ENCODE measurements at regions not wholly inside any gene's neighbourhood (a gene's known extent, or its start where the extent isn't known, plus 50 kb on each side); places are given as distances from the start of the nearest gene placed in this dataset.
"Not testable (repeated sequence)": the region's sequence is repeated elsewhere in the genome, so short reads cannot be mapped to it uniquely, and the experiment has no call there.

DNA sequence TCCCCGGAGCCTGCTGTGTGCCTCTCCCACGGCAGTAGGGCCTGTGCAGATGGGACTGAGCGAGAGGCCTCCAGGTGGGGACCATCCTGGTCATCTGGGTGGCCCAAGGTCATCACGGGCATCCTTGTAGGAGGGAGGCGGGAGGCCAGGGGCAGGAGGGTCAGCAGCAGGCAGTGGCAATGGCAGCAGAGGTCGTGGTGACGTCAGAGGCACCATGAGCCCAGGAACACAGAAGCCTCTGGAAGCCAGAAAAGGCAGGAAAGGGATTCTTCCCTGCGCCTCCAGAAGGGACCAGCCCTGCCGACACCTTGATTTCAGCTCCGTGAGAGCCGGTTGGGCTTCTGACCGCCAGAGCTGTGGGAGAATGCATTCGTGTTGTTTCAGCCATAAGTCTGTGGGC is 190.3 kb downstream of the BANP start:
- Histone ChIP-seq H3K27me3 (ENCODE audit: insufficient read depth, low read length) (no peaks in the 10 kb centered on the region), H3K9me3 (ENCODE audit: insufficient read depth, low read depth, low read length) (peaks cover 8% of the 10 kb centered on the region), H3K4me2 (ENCODE audit: low read length) (no peak overlapping the region), H3K27ac (ENCODE audit: low read depth, low read length) (no peak overlapping the region), H3K4me3 (ENCODE audit: insufficient read depth, low read depth, low read length) (no peak overlapping the region), H2AFZ (ENCODE audit: low read depth, low read length) (no peak overlapping the region), H3K4me1 (ENCODE audit: insufficient read depth, low read length) (no peaks in the 10 kb centered on the region), H3K79me2 (ENCODE audit: insufficient read depth, low read length) (no peaks in the 10 kb centered on the region), H3K36me3 (ENCODE audit: insufficient read depth, low read length) (no peaks in the 10 kb centered on the region), H4K20me1 (ENCODE audit: insufficient read depth, low read length) (no peaks in the 10 kb centered on the region), H3K9ac (ENCODE audit: low read length) (no peak overlapping the region)
- Mint-ChIP-seq H3K27ac (ENCODE audit: unreplicated experiment) (no peak overlapping the region), H3K4me1 (ENCODE audit: low read depth, unreplicated experiment) (no peaks in the 10 kb centered on the region), H3K9me3 (ENCODE audit: unreplicated experiment) (peaks cover 18% of the 10 kb centered on the region), H3K27me3 (ENCODE audit: low read depth, unreplicated experiment) (peaks cover 10% of the 10 kb centered on the region), H3K36me3 (ENCODE audit: low read depth, unreplicated experiment) (peaks cover 4% of the 10 kb centered on the region), H3K4me3 (ENCODE audit: unreplicated experiment) (no peak overlapping the region)
- DNase-seq (ENCODE audit: low read depth) (no peak), FAIRE-seq (no peak)
- TF ChIP-seq EZH2 (IDR thresholded peaks at IDR 0.05; ENCODE audit: insufficient read depth, low read length), result no peak

DNA sequence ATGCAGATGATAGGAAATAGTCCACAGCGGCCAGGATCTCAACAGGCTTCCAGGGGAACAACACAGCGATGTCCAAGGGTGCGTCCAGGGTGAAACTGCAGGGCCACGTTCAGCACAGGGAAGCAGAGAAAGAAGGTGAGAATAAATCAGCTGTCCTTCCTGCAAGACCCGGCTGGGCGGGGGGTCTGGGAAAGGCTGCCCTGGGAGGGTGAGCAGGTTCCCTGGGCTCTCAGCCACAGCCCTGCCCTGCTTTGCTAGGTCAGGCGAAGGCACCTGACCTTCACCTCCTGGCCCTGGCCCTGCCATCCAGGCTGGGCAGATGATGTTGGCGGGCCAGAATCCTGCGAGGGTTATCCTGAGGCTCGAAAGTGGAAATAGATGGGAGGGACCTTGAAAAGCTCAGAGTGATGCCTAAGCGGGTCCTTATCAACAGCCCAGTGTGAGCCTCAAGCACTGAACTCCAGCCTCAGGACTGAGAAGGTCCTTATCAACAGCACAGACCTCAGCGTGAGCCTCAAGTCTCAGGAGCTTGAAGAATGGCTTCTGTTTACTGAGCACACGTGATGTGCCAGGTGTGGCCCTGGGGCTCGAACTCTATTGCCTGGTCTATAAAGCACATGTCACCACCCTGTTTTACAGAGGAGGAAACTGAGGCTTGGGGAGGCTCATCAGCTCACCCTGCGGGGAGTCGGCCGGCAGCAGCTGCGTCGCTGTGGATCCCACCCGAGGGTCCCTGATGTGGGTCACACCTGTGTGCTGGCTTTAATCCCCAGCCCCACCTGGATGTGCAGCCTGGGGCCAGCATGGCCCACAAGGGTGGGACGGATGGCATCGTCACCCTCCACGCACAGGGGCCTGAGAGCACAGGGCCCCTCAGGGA is 191.1 kb downstream of the BANP start:
- not testable (repeated sequence) for H3K4me1 ChIP-seq (ENCODE audit: insufficient read depth, low read length); H3K4me2 ChIP-seq (ENCODE audit: low read length); H3K4me3 Mint-ChIP-seq (ENCODE audit: unreplicated experiment); H4K20me1 ChIP-seq (ENCODE audit: insufficient read depth, low read length); H3K4me3 ChIP-seq (ENCODE audit: insufficient read depth, low read depth, low read length); H3K27me3 ChIP-seq (ENCODE audit: insufficient read depth, low read length); H3K36me3 ChIP-seq (ENCODE audit: insufficient read depth, low read length); H3K4me1 Mint-ChIP-seq (ENCODE audit: low read depth, unreplicated experiment); H2AFZ ChIP-seq (ENCODE audit: low read depth, low read length); H3K9me3 ChIP-seq (ENCODE audit: insufficient read depth, low read depth, low read length); H3K79me2 ChIP-seq (ENCODE audit: insufficient read depth, low read length); H3K36me3 Mint-ChIP-seq (ENCODE audit: low read depth, unreplicated experiment); H3K9ac ChIP-seq (ENCODE audit: low read length); H3K27ac ChIP-seq (ENCODE audit: low read depth, low read length); DNase-seq (ENCODE audit: low read depth); H3K27ac Mint-ChIP-seq (ENCODE audit: unreplicated experiment); FAIRE-seq
- Mint-ChIP-seq H3K27me3 (ENCODE audit: low read depth, unreplicated experiment) (peaks cover 10% of the 10 kb centered on the region), H3K9me3 (ENCODE audit: unreplicated experiment) (peaks cover 18% of the 10 kb centered on the region)

DNA sequence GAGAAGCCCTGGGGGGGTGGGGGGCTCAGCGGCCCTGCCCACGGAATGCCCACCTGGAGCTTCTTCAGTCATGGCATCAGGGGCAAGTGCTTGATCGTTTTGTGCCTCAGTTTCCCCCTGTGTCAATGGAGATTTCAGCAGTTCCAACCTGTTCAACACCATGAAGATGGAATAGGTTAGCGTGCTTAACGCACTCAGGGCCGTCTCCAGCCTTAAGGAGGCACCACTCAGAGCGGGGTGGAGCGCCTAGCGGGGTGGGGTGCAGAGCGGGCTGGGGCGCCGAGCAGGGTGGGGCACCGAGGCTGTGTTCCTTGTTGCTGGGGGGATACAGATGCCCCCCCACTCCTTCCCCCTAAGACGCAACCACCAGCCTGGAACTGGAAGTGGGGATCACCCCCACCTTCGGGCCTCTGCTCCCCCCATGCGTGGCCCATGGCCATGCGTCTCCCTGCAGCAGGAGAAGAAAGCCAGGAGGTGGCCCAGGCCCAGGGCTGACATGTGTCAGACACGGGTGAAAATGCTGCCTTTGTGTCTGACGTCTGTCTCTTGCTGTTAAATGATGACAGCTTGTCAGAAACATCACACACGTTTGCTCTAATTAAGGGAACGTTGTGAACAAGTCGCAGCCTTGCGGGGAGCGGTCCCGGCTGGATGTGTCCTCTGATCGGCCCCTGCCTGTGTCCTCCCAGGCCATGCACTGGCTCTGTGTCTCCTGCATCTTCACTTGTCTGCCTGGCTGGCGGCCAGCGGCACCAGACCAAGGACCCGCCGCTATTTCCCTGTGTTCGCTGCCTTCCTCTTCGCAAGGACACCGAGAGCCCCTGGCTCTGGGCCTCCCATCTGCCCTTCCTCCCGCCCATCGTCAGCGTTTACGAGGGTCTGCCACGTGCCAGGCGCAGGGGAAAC is 192.1 kb downstream of the BANP start:
- DNase-seq (ENCODE audit: low read depth); H3K27me3 ChIP-seq (ENCODE audit: insufficient read depth, low read length); H3K36me3 Mint-ChIP-seq (ENCODE audit: low read depth, unreplicated experiment); FAIRE-seq; H3K9ac ChIP-seq (ENCODE audit: low read length); H3K36me3 ChIP-seq (ENCODE audit: insufficient read depth, low read length); H3K4me1 Mint-ChIP-seq (ENCODE audit: low read depth, unreplicated experiment); H3K27ac ChIP-seq (ENCODE audit: low read depth, low read length); H3K79me2 ChIP-seq (ENCODE audit: insufficient read depth, low read length); H4K20me1 ChIP-seq (ENCODE audit: insufficient read depth, low read length); H3K9me3 ChIP-seq (ENCODE audit: insufficient read depth, low read depth, low read length); H3K4me3 ChIP-seq (ENCODE audit: insufficient read depth, low read depth, low read length); H3K4me2 ChIP-seq (ENCODE audit: low read length); H3K4me3 Mint-ChIP-seq (ENCODE audit: unreplicated experiment); H3K4me1 ChIP-seq (ENCODE audit: insufficient read depth, low read length); H2AFZ ChIP-seq (ENCODE audit: low read depth, low read length); H3K27ac Mint-ChIP-seq (ENCODE audit: unreplicated experiment): not testable (repeated sequence)
- H3K27me3 Mint-ChIP-seq (ENCODE audit: low read depth, unreplicated experiment), result peaks cover 11% of the 10 kb centered on the region
- peaks cover 14% of the 10 kb centered on the region for H3K9me3 Mint-ChIP-seq (ENCODE audit: unreplicated experiment)
